OCI-LY1 (cell line): ENCODE measurements at regions not wholly inside any gene's neighbourhood (a gene's known extent, or its start where the extent isn't known, plus 50 kb on each side); places are given as distances from the start of the nearest gene placed in this dataset.
"Not testable (repeated sequence)": the region's sequence is repeated elsewhere in the genome, so short reads cannot be mapped to it uniquely, and the experiment has no call there.

Experiments used
- EZH2 ChIP-seq: fragments of 200-600 bp; sonication (generic), shearing (Covaris generic); IDR thresholded peaks from 2 replicates; pipeline ENCODE4 v1.8.0; 2017; ENCODE audit warnings: borderline replicate concordance, mixed run types, mild to moderate bottlenecking, antibody characterized with exemption, low read length, moderate library complexity, mixed read lengths
- TF ChIP-seq, protein P1 (sequence below): fragments of 200-600 bp; sonication (generic), shearing (Covaris generic); IDR thresholded peaks from 2 replicates; pipeline ENCODE4 v1.5.1; 2017; ENCODE audit warnings: mild to moderate bottlenecking, antibody characterized with exemption, low read length, moderate library complexity, mixed read lengths

DNA sequence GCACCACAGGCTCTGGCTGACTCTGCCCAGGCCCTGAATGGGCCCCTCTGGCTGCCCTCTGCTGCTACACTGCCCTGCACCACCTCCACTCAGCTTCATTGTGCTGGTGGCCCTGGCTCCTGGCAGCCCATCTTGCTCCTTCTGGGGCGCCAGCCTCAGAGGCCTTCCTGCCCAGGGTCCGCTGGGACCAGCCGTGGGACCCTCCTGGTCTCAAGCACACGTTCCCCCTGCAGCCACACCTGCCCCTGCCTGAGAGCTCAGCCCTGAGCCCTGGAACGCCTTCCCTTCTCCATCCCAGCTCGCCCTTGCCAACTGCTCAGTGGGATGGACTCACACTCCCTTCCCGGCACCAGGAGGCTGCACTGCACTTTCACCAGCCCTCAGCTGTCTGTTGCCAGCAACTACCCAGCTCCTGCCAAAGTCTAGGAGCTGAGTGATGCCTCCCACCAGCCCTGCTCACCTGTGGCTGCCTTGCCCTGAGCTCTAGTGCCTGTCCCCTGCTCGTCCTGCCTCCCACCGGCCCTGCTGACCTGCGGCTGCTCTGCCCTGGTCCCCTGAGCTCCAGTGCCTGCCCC is 217.9 kb downstream of the TMEM121 start:
- TF ChIP-seq, protein P1, sequence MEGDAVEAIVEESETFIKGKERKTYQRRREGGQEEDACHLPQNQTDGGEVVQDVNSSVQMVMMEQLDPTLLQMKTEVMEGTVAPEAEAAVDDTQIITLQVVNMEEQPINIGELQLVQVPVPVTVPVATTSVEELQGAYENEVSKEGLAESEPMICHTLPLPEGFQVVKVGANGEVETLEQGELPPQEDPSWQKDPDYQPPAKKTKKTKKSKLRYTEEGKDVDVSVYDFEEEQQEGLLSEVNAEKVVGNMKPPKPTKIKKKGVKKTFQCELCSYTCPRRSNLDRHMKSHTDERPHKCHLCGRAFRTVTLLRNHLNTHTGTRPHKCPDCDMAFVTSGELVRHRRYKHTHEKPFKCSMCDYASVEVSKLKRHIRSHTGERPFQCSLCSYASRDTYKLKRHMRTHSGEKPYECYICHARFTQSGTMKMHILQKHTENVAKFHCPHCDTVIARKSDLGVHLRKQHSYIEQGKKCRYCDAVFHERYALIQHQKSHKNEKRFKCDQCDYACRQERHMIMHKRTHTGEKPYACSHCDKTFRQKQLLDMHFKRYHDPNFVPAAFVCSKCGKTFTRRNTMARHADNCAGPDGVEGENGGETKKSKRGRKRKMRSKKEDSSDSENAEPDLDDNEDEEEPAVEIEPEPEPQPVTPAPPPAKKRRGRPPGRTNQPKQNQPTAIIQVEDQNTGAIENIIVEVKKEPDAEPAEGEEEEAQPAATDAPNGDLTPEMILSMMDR = not testable (repeated sequence)
- TF ChIP-seq EZH2 = not testable (repeated sequence)
